ENCODE measurements at regions not wholly inside any gene's neighbourhood (a gene's known extent, or its start where the extent isn't known, plus 50 kb on each side); places are given as distances from the start of the nearest gene placed in this dataset.

- DNase-seq (ENCODE audit: low spot score): no peak
These were observed 158.2 kb downstream of the CAND1 start for GRCh38 chr12:67427336-67427735.

- no peak for DNase-seq (ENCODE audit: low spot score)
These were observed 159.3 kb downstream of the CAND1 start for GRCh38 chr12:67428431-67428830.

- DNase-seq (ENCODE audit: low spot score): no peak
These were observed 161.7 kb downstream of the CAND1 start for GRCh38 chr12:67430708-67431335.

GRCh38 chr12:67431411-67432020 lies 162.4 kb downstream of the CAND1 start:
- no peak for DNase-seq (ENCODE audit: low spot score)

- no peak for DNase-seq (ENCODE audit: low spot score)
These were observed 164.4 kb downstream of the CAND1 start for GRCh38 chr12:67433385-67434175.

GRCh38 chr12:67434671-67435370 lies 165.7 kb downstream of the CAND1 start:
- no peak for DNase-seq (ENCODE audit: low spot score)

GRCh38 chr12:67436230-67436629 lies 167.1 kb downstream of the CAND1 start:
- no peak for DNase-seq (ENCODE audit: low spot score)

- DNase-seq (ENCODE audit: low spot score): no peak
These were observed 167.9 kb downstream of the CAND1 start for GRCh38 chr12:67437011-67437410.

- no peak for DNase-seq (ENCODE audit: low spot score)
These were observed 170.5 kb downstream of the CAND1 start for GRCh38 chr12:67439611-67440010.

- DNase-seq (ENCODE audit: low spot score): peak; percentile 69
These were observed 172.7 kb downstream of the CAND1 start for GRCh38 chr12:67441736-67442346.

GRCh38 chr12:67442347-67442841 lies 173.2 kb downstream of the CAND1 start:
- DNase-seq (ENCODE audit: low spot score): no peak

- no peak for DNase-seq (ENCODE audit: low spot score)
These were observed 173.7 kb downstream of the CAND1 start for GRCh38 chr12:67442896-67443295.

- no peak for DNase-seq (ENCODE audit: low spot score)
These were observed 175.4 kb downstream of the CAND1 start for GRCh38 chr12:67444542-67444941.

GRCh38 chr12:67446716-67447115 lies 177.6 kb downstream of the CAND1 start:
- no peak for DNase-seq (ENCODE audit: low spot score)

GRCh38 chr12:67447180-67447579 lies 178.0 kb downstream of the CAND1 start:
- no peak for DNase-seq (ENCODE audit: low spot score)

GRCh38 chr12:67449591-67450052 lies 180.5 kb downstream of the CAND1 start:
- DNase-seq (ENCODE audit: low spot score): no peak

- no peak for DNase-seq (ENCODE audit: low spot score)
These were observed 181.3 kb downstream of the CAND1 start for GRCh38 chr12:67450441-67450840.

GRCh38 chr12:67451206-67451605 lies 182.0 kb downstream of the CAND1 start:
- DNase-seq (ENCODE audit: low spot score): no peak

- no peak for DNase-seq (ENCODE audit: low spot score)
These were observed 183.1 kb downstream of the CAND1 start for GRCh38 chr12:67452119-67452805.

GRCh38 chr12:67453191-67453590 lies 184.0 kb downstream of the CAND1 start:
- DNase-seq (ENCODE audit: low spot score): no peak

- no peak for DNase-seq (ENCODE audit: low spot score)
These were observed 186.1 kb downstream of the CAND1 start for GRCh38 chr12:67455236-67455635.
